HepG2 (cell line): ENCODE measurements at regions not wholly inside any gene's neighbourhood (a gene's known extent, or its start where the extent isn't known, plus 50 kb on each side); places are given as distances from the start of the nearest gene placed in this dataset.

Experiments
- ARID3A ChIP-seq: IDR thresholded peaks from 2 replicates; pipeline ENCODE4 v1.6.1; 2012; ENCODE audit warnings: low read depth, low read length, improper control_type of control experiment
- ATF3 ChIP-seq: sonication (generic); formaldehyde crosslinking; IDR thresholded peaks from 2 replicates; pipeline ENCODE4 v1.4.0; 2020; ENCODE audit warnings: missing genetic modification reagents
- EED ChIP-seq: sonication (generic); formaldehyde crosslinking; IDR thresholded peaks from 2 replicates; pipeline ENCODE4 v1.5.0; 2020; ENCODE audit warnings: mild to moderate bottlenecking, missing genetic modification reagents
- JUN ChIP-seq: sonication (generic); formaldehyde crosslinking; IDR thresholded peaks from 2 replicates; pipeline ENCODE4 v1.4.0; 2020; ENCODE audit warnings: mild to moderate bottlenecking, missing genetic modification reagents
- LCORL ChIP-seq, 2 experiments: fragments of 450-650 bp in 1 of 2; sonication (generic) in 1 of 2; formaldehyde crosslinking in 1 of 2; IDR thresholded peaks; 2 replicates each; pipeline versions ENCODE4 v1.5.0 to v1.6.1; 2017 to 2020; ENCODE audit warnings: antibody characterized with exemption in 1 of 2, missing genetic modification reagents in 1 of 2
- NCOA1 ChIP-seq: sonication (generic); formaldehyde crosslinking; IDR thresholded peaks from 2 replicates; pipeline ENCODE4 v1.9.0; 2021; ENCODE audit warnings: missing genetic modification reagents
- NRL ChIP-seq: sonication (generic); formaldehyde crosslinking; IDR thresholded peaks from 2 replicates; pipeline ENCODE4 v1.5.0; 2020; ENCODE audit warnings: missing genetic modification reagents, mild to moderate bottlenecking, moderate library complexity, borderline replicate concordance
- RFX5 ChIP-seq: IDR thresholded peaks from 2 replicates; pipeline ENCODE4 v1.6.1; 2011; ENCODE audit warnings: low read depth, low read length, improper control_type of control experiment
- STAG1 ChIP-seq: sonication (generic); formaldehyde crosslinking; IDR thresholded peaks from 2 replicates; pipeline ENCODE4 v1.4.0; 2020; ENCODE audit warnings: missing genetic modification reagents
- TEF ChIP-seq: sonication (generic); formaldehyde crosslinking; IDR thresholded peaks from 2 replicates; pipeline ENCODE4 v1.5.0; 2020; ENCODE audit warnings: missing genetic modification reagents
- ZBTB21 ChIP-seq: sonication (generic); formaldehyde crosslinking; IDR thresholded peaks from 2 replicates; pipeline ENCODE4 v1.4.0; 2020; ENCODE audit warnings: missing genetic modification reagents
- ZBTB26 ChIP-seq: IDR thresholded peaks from 2 replicates; pipeline ENCODE4 v1.6.1; 2016; ENCODE audit warnings: missing compliant biosample characterization, missing genetic modification reagents, borderline replicate concordance
- ZBTB7B ChIP-seq: sonication (generic); formaldehyde crosslinking; IDR thresholded peaks from 2 replicates; pipeline ENCODE4 v1.4.0; 2020; ENCODE audit warnings: missing genetic modification reagents
- ZNF44 ChIP-seq: sonication (generic); formaldehyde crosslinking; IDR thresholded peaks from 2 replicates; pipeline ENCODE4 v1.5.1; 2020; ENCODE audit warnings: mild to moderate bottlenecking, missing genetic modification reagents
- ZNF563 ChIP-seq: sonication (generic); formaldehyde crosslinking; IDR thresholded peaks from 2 replicates; pipeline ENCODE4 v1.8.0; 2022; ENCODE audit warnings: mild to moderate bottlenecking, moderate library complexity, missing genetic modification reagents
- ZNF609 ChIP-seq: sonication (generic); formaldehyde crosslinking; IDR thresholded peaks from 2 replicates; pipeline ENCODE4 v1.4.0; 2020; ENCODE audit warnings: mild to moderate bottlenecking, missing genetic modification reagents, borderline replicate concordance
- ZNF746 ChIP-seq: sonication (generic); formaldehyde crosslinking; IDR thresholded peaks from 2 replicates; pipeline ENCODE4 v1.8.0; 2022; ENCODE audit warnings: mild to moderate bottlenecking, missing genetic modification reagents
- ZNF781 ChIP-seq: sonication (generic); formaldehyde crosslinking; IDR thresholded peaks from 2 replicates; pipeline ENCODE4 v1.5.1; 2020; ENCODE audit warnings: borderline replicate concordance, mild to moderate bottlenecking, missing genetic modification reagents; ENCODE audit errors: not compliant biosample characterization

GRCh38 chr11:119481021-119481666 is 58.2 kb upstream of the THY1 start (continued):
- peak; percentile 67 for TF ChIP-seq ARID3A
- TF ChIP-seq JUN = peak; percentile 84
- TF ChIP-seq ZBTB7B (CRISPR knock-in tag) = peak; percentile 63; the same call in 1 of the 2 replicates
- TF ChIP-seq ATF3 (CRISPR knock-in tag) = 0 out of 2 replicates have a peak, but pooled peaks have one; percentile 11
- TF ChIP-seq ZNF746 (CRISPR knock-in tag) = 0 out of 2 replicates have a peak, but pooled peaks have one; percentile 34
- no peak for TF ChIP-seq NCOA1 (CRISPR knock-in tag)
- peak; percentile 11; the same call in 1 of the 2 replicates for TF ChIP-seq RFX5
- no peak for TF ChIP-seq ZNF781
- TF ChIP-seq NRL (CRISPR knock-in tag) = peak; percentile 35; the same call in 1 of the 2 replicates
- no peak for TF ChIP-seq TEF (CRISPR knock-in tag)
- peak; percentile 62; the same call in 1 of the 2 replicates for TF ChIP-seq ZBTB21 (CRISPR knock-in tag)
- TF ChIP-seq STAG1 (CRISPR knock-in tag) = peak; percentile 92
- no peak for TF ChIP-seq ZNF563 (CRISPR knock-in tag)
- 0 out of 2 replicates have a peak, but pooled peaks have one; percentile 20 for TF ChIP-seq ZNF44 (CRISPR knock-in tag)
- TF ChIP-seq ZNF609 = peak; percentile 88
- 0 out of 2 replicates have a peak, but pooled peaks have one; percentile 26 for TF ChIP-seq LCORL (IDR thresholded peaks at IDR 0.05)
- TF ChIP-seq LCORL (CRISPR knock-in tag; IDR thresholded peaks at IDR 0.05) = peak; percentile 96
- TF ChIP-seq EED = no peak
- TF ChIP-seq ZBTB26 (CRISPR knock-in tag) = peak; percentile 53; the same call in 1 of the 2 replicates
